Astrocyte (in vitro differentiated cells and primary cell): ENCODE measurements at regions not wholly inside any gene's neighbourhood (a gene's known extent, or its start where the extent isn't known, plus 50 kb on each side); places are given as distances from the start of the nearest gene placed in this dataset.

Experiments
- EZH2 ChIP-seq: IDR thresholded peaks from 2 replicates; pipeline ENCODE4 v1.6.1; 2012; ENCODE audit warnings: mild to moderate bottlenecking, low read length, inconsistent platforms; ENCODE audit not compliant: insufficient read depth
- TF ChIP-seq, protein P1 (sequence below): IDR thresholded peaks from 2 replicates; pipeline ENCODE4 v1.5.1; 2011; ENCODE audit warnings: low read depth, mild to moderate bottlenecking, inconsistent platforms, low read length, moderate library complexity; ENCODE audit not compliant: insufficient read depth

DNA sequence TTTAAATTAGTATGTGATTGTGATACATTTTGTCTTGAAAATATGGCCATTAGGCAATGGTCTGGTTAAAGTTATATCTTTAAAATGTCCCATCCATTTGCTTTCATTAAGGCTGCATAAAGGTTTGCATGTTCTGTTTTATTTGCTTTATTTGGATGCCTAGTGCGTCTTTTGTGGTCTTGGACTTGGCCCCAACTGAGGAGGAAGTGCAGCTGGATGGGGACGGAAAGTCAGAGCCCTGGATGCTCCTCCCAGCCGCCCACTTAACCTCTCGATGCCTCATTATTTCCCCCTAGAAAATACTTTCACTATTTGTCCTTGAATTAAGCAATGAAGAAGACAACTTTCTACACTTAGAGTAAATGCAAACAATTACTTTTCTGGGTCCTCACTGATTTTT, 898.2 kb downstream of the MCTP2 start:
- TF ChIP-seq, protein P1, sequence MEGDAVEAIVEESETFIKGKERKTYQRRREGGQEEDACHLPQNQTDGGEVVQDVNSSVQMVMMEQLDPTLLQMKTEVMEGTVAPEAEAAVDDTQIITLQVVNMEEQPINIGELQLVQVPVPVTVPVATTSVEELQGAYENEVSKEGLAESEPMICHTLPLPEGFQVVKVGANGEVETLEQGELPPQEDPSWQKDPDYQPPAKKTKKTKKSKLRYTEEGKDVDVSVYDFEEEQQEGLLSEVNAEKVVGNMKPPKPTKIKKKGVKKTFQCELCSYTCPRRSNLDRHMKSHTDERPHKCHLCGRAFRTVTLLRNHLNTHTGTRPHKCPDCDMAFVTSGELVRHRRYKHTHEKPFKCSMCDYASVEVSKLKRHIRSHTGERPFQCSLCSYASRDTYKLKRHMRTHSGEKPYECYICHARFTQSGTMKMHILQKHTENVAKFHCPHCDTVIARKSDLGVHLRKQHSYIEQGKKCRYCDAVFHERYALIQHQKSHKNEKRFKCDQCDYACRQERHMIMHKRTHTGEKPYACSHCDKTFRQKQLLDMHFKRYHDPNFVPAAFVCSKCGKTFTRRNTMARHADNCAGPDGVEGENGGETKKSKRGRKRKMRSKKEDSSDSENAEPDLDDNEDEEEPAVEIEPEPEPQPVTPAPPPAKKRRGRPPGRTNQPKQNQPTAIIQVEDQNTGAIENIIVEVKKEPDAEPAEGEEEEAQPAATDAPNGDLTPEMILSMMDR = no peak
- TF ChIP-seq EZH2 = no peak
